CD4-positive, alpha-beta T cell treated with Interleukin-21 for 1 hour (primary cell): ENCODE measurements at regions not wholly inside any gene's neighbourhood (a gene's known extent, or its start where the extent isn't known, plus 50 kb on each side); places are given as distances from the start of the nearest gene placed in this dataset.
"Not testable (repeated sequence)": the region's sequence is repeated elsewhere in the genome, so short reads cannot be mapped to it uniquely, and the experiment has no call there.

Source experiments
- DNase-seq: peaks from one replicate; pipeline ENCODE4 v3.0.0-alpha.2; 2020

GRCh38 chr16:66265048-66265415 is 101.5 kb upstream of the CDH5 start:
- DNase-seq: no peak

- no peak for DNase-seq
Measured at GRCh38 chr16:66264311-66265047, 102.0 kb upstream of the CDH5 start.

- no peak for DNase-seq
Measured at GRCh38 chr16:66263973-66264310, 102.5 kb upstream of the CDH5 start.

- no peak for DNase-seq
Measured at GRCh38 chr16:66263168-66263972, 103.1 kb upstream of the CDH5 start.

- no peak for DNase-seq
Measured at GRCh38 chr16:66262253-66263167, 104.0 kb upstream of the CDH5 start.

GRCh38 chr16:66261826-66262225 is 104.7 kb upstream of the CDH5 start:
- no peak for DNase-seq

GRCh38 chr16:66260522-66261254 is 105.8 kb upstream of the CDH5 start:
- DNase-seq: no peak

GRCh38 chr16:66258916-66259845 is 107.3 kb upstream of the CDH5 start:
- no peak for DNase-seq

GRCh38 chr16:66256919-66257318 is 109.6 kb upstream of the CDH5 start:
- DNase-seq: no peak

GRCh38 chr16:66255647-66256046 is 110.8 kb upstream of the CDH5 start:
- DNase-seq: no peak

- no peak for DNase-seq
Measured at GRCh38 chr16:66254751-66255150, 111.7 kb upstream of the CDH5 start.

- DNase-seq: no peak
Measured at GRCh38 chr16:66254106-66254505, 112.4 kb upstream of the CDH5 start.

GRCh38 chr16:66251476-66252160 is 114.9 kb upstream of the CDH5 start:
- DNase-seq: no peak

GRCh38 chr16:66250686-66251431 is 115.6 kb upstream of the CDH5 start:
- no peak for DNase-seq

GRCh38 chr16:66247516-66248481 is 118.7 kb upstream of the CDH5 start:
- DNase-seq: no peak

- DNase-seq: no peak
Measured at GRCh38 chr16:66245868-66246267, 120.6 kb upstream of the CDH5 start.

GRCh38 chr16:66245072-66245471 is 121.4 kb upstream of the CDH5 start:
- DNase-seq: no peak

- no peak for DNase-seq
Measured at GRCh38 chr16:66242672-66243071, 123.8 kb upstream of the CDH5 start.

GRCh38 chr16:66242206-66242605 is 124.3 kb upstream of the CDH5 start:
- DNase-seq: not testable (repeated sequence)
